ENCODE measurements at regions not wholly inside any gene's neighbourhood (a gene's known extent, or its start where the extent isn't known, plus 50 kb on each side); places are given as distances from the start of the nearest gene placed in this dataset.

DNA sequence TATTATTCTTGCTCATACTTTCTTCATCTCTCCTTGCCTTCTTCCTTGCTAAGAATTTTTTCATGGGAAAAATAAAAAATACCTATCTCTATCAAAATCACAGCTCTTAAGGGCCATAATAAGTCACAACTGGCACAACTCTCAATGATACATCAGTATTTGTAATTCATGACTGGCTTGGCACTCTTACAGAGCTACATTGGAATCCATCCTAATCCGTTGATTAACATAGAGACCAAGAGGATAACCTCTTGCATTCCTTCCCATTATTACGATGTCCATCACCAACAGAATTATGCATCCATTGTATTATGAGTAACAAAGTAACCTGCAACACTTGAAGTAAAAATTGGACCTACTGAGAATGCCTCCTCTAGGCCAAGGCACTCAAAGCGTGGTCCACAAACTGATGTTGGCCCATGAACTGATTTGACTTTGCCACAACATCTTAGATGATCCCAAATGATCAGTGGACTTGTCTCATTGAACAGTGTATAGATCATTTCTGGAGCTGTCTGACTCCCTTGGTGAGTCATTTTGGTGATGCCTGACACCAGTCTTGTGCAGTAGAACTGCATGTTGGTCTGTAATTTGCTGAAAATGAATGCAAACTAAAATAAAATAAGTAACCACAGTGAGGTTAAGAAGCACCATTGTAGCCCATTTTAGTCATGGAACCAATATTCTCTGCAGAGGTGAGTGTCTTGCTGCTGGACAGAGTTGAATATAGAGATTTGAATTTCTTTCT is 163.2 kb downstream of the AXIN2 start:
- Histone ChIP-seq H3K9me3 (no peaks in the 10 kb centered on the region), H3K36me3 (ENCODE audit: low read depth) (no peaks in the 10 kb centered on the region), H3K4me1 (ENCODE audit: low read depth) (no peaks in the 10 kb centered on the region), H3K4me3 (no peak overlapping the region)
- ATAC-seq, result no peak
- intact Hi-C loops (cut with DNase I, micrococcal nuclease), result no loop called here
- TF ChIP-seq, protein P1, sequence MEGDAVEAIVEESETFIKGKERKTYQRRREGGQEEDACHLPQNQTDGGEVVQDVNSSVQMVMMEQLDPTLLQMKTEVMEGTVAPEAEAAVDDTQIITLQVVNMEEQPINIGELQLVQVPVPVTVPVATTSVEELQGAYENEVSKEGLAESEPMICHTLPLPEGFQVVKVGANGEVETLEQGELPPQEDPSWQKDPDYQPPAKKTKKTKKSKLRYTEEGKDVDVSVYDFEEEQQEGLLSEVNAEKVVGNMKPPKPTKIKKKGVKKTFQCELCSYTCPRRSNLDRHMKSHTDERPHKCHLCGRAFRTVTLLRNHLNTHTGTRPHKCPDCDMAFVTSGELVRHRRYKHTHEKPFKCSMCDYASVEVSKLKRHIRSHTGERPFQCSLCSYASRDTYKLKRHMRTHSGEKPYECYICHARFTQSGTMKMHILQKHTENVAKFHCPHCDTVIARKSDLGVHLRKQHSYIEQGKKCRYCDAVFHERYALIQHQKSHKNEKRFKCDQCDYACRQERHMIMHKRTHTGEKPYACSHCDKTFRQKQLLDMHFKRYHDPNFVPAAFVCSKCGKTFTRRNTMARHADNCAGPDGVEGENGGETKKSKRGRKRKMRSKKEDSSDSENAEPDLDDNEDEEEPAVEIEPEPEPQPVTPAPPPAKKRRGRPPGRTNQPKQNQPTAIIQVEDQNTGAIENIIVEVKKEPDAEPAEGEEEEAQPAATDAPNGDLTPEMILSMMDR (IDR thresholded peaks at IDR 0.05), result no peak
- no peak for DNase-seq

DNA sequence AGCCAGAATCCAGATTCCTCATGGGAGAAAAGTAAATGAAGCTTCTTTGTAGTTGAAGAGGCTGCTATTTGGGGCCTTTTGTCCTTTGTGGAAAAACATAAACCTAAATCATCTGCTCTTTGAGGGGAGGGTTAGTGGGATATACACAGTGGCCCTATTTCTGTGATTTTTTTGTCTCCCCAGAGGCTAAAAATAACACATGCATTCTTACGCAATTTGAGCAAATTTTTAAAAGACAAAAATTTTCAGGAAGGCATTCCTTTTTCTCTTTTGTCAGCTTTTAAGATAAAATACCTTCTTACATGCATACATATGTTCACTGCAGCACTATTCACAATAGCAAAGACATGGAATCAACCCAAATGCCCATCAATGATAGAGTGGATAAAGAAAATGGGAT is 165.5 kb downstream of the AXIN2 start:
- H3K4me1 ChIP-seq (ENCODE audit: low read depth), result no peaks in the 10 kb centered on the region
- intact Hi-C loops (cut with DNase I, micrococcal nuclease), result no loop called here
- no peaks in the 10 kb centered on the region for H3K9me3 ChIP-seq
- ATAC-seq (no peak), DNase-seq (no peak)
- no peak overlapping the region for H3K4me3 ChIP-seq
- TF ChIP-seq, protein P1 (IDR thresholded peaks at IDR 0.05), result no peak
- H3K36me3 ChIP-seq (ENCODE audit: low read depth), result no peaks in the 10 kb centered on the region

GRCh38 chr17:65394811-65395472 is 166.5 kb downstream of the AXIN2 start:
- ATAC-seq (no peak), DNase-seq (no peak)
- H3K36me3 ChIP-seq (ENCODE audit: low read depth), result no peaks in the 10 kb centered on the region
- no peaks in the 10 kb centered on the region for H3K9me3 ChIP-seq
- TF ChIP-seq, protein P1 (IDR thresholded peaks at IDR 0.05), result no peak
- H3K4me3 ChIP-seq, result no peak overlapping the region
- intact Hi-C loops (cut with DNase I, micrococcal nuclease), result no loop called here
- no peaks in the 10 kb centered on the region for H3K4me1 ChIP-seq (ENCODE audit: low read depth)

DNA sequence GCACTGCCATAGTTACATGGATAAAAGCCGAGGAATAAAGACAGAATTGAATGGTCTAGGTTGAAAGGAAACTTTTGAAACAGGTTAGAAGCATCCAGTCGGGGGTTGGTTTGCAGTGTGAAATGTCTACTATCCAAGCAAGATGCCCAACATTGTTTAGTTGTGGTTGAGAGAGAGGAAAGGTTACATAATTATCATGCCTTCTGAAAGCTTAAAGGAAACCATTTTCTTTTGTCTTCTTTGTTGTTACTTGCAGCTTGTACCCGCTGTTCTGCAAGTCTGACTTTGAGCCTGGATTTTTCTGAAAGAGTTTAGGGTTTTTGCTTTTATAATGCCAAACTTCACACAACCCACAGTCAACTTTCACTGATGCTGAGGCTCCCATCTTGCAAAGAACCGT is 167.9 kb downstream of the AXIN2 start:
- intact Hi-C loops (cut with DNase I, micrococcal nuclease), result no loop called here
- Histone ChIP-seq H3K36me3 (ENCODE audit: low read depth) (no peaks in the 10 kb centered on the region), H3K4me3 (no peak overlapping the region), H3K4me1 (ENCODE audit: low read depth) (no peaks in the 10 kb centered on the region), H3K9me3 (no peaks in the 10 kb centered on the region)
- TF ChIP-seq, protein P1 (IDR thresholded peaks at IDR 0.05), result no peak
- DNase-seq (no peak), ATAC-seq (no peak)

DNA sequence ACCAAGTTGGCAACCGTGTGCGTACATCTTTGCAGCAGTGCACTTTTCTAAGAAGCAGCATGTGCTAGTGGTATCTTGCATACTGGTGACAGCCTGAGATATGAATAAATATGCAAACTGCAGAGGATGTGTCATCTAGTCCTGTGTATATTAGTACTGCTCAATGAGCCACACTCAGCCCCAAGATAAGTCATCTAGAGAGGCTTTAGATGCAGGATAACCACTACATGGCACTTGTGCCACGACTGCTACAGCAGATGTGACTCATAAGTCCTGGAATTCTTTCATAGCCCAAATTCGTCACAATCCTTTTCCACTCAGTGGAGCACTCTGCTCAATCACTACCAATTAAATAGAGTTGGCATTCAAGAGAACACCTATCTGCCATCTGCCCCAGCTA is 171.5 kb downstream of the AXIN2 start:
- H3K4me3 ChIP-seq, result no peak overlapping the region
- TF ChIP-seq, protein P1 (IDR thresholded peaks at IDR 0.05), result no peak
- no peaks in the 10 kb centered on the region for H3K9me3 ChIP-seq
- intact Hi-C loops (cut with DNase I, micrococcal nuclease), result no loop called here
- no peak for DNase-seq
- no peaks in the 10 kb centered on the region for H3K36me3 ChIP-seq (ENCODE audit: low read depth)
- no peaks in the 10 kb centered on the region for H3K4me1 ChIP-seq (ENCODE audit: low read depth)
- ATAC-seq, result no peak

Measured in mucosa of descending colon (tissue), 3 donors.